OCI-LY1 (cell line): ENCODE measurements at regions not wholly inside any gene's neighbourhood (a gene's known extent, or its start where the extent isn't known, plus 50 kb on each side); places are given as distances from the start of the nearest gene placed in this dataset.

Source experiments
- H2AFZ ChIP-seq: fragments of 200-600 bp; sonication (generic), shearing (Covaris generic); 2 replicates; pipeline ENCODE4 v1.6.0; 2014; ENCODE audit warnings: antibody characterized with exemption, mild to moderate bottlenecking, low read length
- H3F3A ChIP-seq: fragments of 200-600 bp; sonication (generic), shearing (Covaris generic); 2 replicates; pipeline ENCODE4 v1.6.0; 2014; ENCODE audit warnings: mild to moderate bottlenecking, antibody characterized with exemption, low read length, moderate library complexity; ENCODE audit not compliant: insufficient read depth
- H3K27ac ChIP-seq: fragments of 200-600 bp; sonication (generic); 2 replicates; pipeline ENCODE4 v1.5.1; 2014; ENCODE audit warnings: low read length, mixed run types, mild to moderate bottlenecking, low read depth; ENCODE audit not compliant: poor library complexity, severe bottlenecking
- H3K27me3 ChIP-seq: fragments of 200-600 bp; sonication (generic); 2 replicates; pipeline ENCODE4 v1.6.0; 2014; ENCODE audit warnings: antibody characterized with exemption, mild to moderate bottlenecking, low read length, moderate library complexity; ENCODE audit not compliant: insufficient read depth
- H3K36me3 ChIP-seq: fragments of 200-600 bp; sonication (generic); 2 replicates; pipeline ENCODE4 v1.6.1; 2014; ENCODE audit warnings: mild to moderate bottlenecking, antibody characterized with exemption, low read length, moderate library complexity, mixed read lengths; ENCODE audit not compliant: insufficient read depth
- H3K4me1 ChIP-seq: fragments of 200-600 bp; sonication (generic); 2 replicates; pipeline ENCODE4 v1.5.1; 2014; ENCODE audit warnings: mild to moderate bottlenecking, low read length, moderate library complexity; ENCODE audit not compliant: insufficient read depth, severe bottlenecking
- H3K4me2 ChIP-seq: fragments of 200-600 bp; sonication (generic), shearing (Covaris generic); 2 replicates; pipeline ENCODE4 v1.6.1; 2014; ENCODE audit warnings: low read length
- H3K4me3 ChIP-seq: fragments of 200-600 bp; sonication (generic); 2 replicates; pipeline ENCODE4 v1.5.1; 2014; ENCODE audit warnings: low read length, low read depth, mild to moderate bottlenecking, mixed read lengths; ENCODE audit not compliant: poor library complexity, severe bottlenecking
- H3K79me2 ChIP-seq: fragments of 200-600 bp; shearing (Covaris generic); 2 replicates; pipeline ENCODE4 v1.6.1; 2016; ENCODE audit warnings: mixed run types, low read length, mixed read lengths; ENCODE audit not compliant: insufficient read depth
- H3K9ac ChIP-seq: fragments of 200-600 bp; sonication (generic), shearing (Covaris generic); 2 replicates; pipeline ENCODE4 v1.6.1; 2014; ENCODE audit warnings: mild to moderate bottlenecking, low read length, mixed read lengths
- H3K9me2 ChIP-seq: fragments of 200-600 bp; sonication (generic), shearing (Covaris generic); 2 replicates; pipeline ENCODE4 v1.6.1; 2014; ENCODE audit warnings: low read depth, mild to moderate bottlenecking, low read length, mixed read lengths
- H3K9me3 ChIP-seq: fragments of 200-600 bp; shearing (Covaris generic); 2 replicates; pipeline ENCODE4 v1.6.1; 2014; ENCODE audit warnings: low read length, mixed read lengths
- H4K20me1 ChIP-seq: fragments of 200-600 bp; sonication (generic), shearing (Covaris generic); 2 replicates; pipeline ENCODE4 v1.6.0; 2016; ENCODE audit warnings: mild to moderate bottlenecking, low read length; ENCODE audit not compliant: insufficient read depth
- CTCF ChIP-seq: fragments of 200-600 bp; sonication (generic), shearing (Covaris generic); IDR thresholded peaks from 2 replicates; pipeline ENCODE4 v1.5.1; 2017; ENCODE audit warnings: mild to moderate bottlenecking, antibody characterized with exemption, low read length, moderate library complexity, mixed read lengths
- EZH2 ChIP-seq: fragments of 200-600 bp; sonication (generic), shearing (Covaris generic); IDR thresholded peaks from 2 replicates; pipeline ENCODE4 v1.8.0; 2017; ENCODE audit warnings: borderline replicate concordance, mixed run types, mild to moderate bottlenecking, antibody characterized with exemption, low read length, moderate library complexity, mixed read lengths

GRCh38 chr20:22127587-22127986, 422.1 kb downstream of the PAX1 start:
- no peak overlapping the region for H3K27ac ChIP-seq
- H3K4me1 ChIP-seq = no peaks in the 10 kb centered on the region
- no peak overlapping the region for H2AFZ ChIP-seq
- H3K9me3 ChIP-seq = no peaks in the 10 kb centered on the region
- no peaks in the 10 kb centered on the region for H3K27me3 ChIP-seq
- no peaks in the 10 kb centered on the region for H3F3A ChIP-seq
- H3K36me3 ChIP-seq = no peaks in the 10 kb centered on the region
- H3K4me3 ChIP-seq = no peak overlapping the region
- H3K4me2 ChIP-seq = no peak overlapping the region
- no peaks in the 10 kb centered on the region for H3K9me2 ChIP-seq
- no peak for TF ChIP-seq CTCF
- no peak for TF ChIP-seq EZH2
- H4K20me1 ChIP-seq = no peaks in the 10 kb centered on the region
- no peak overlapping the region for H3K9ac ChIP-seq
- no peaks in the 10 kb centered on the region for H3K79me2 ChIP-seq

DNA sequence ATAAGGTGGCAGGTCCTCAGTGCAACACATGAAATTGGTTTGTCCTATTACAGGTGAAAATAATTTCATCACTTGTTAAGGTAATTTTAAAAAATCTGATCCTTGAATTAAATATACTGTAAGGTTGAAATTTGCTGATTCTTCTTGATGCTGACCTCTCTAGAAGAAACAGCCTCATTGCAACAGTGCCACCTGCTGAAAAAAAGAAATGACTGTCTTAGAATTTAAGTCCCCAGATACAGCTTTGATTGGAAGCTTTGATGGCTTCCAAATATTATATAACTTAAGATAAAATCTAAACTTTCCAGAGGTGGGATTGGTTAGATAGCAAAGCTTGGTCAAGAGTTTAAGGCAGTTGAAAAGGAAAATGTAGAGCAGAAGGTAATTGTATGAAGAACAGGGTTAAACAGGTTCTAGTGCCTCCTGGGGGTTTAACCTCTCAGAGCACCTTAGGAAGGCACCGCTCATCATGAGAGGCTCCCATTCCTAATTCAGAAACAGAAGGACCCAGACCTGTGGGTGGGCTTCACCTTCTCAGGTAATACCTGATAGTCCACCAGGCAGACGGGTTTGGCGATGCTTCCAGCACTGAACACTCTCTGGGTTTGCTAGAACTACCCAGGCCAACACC, 401.0 kb downstream of the PAX1 start:
- H3K27me3 ChIP-seq = no peaks in the 10 kb centered on the region
- peak; percentile 67 for TF ChIP-seq CTCF
- TF ChIP-seq EZH2 = no peak
- H3K4me2 ChIP-seq = no peak overlapping the region
- no peak overlapping the region for H2AFZ ChIP-seq
- no peaks in the 10 kb centered on the region for H4K20me1 ChIP-seq
- no peak overlapping the region for H3K9ac ChIP-seq
- no peak overlapping the region for H3K4me3 ChIP-seq
- no peaks in the 10 kb centered on the region for H3K4me1 ChIP-seq
- no peaks in the 10 kb centered on the region for H3F3A ChIP-seq
- H3K9me2 ChIP-seq = no peaks in the 10 kb centered on the region
- H3K79me2 ChIP-seq = no peaks in the 10 kb centered on the region
- H3K27ac ChIP-seq = no peak overlapping the region
- no peaks in the 10 kb centered on the region for H3K9me3 ChIP-seq
- no peaks in the 10 kb centered on the region for H3K36me3 ChIP-seq

GRCh38 chr20:22101606-22102005, 396.1 kb downstream of the PAX1 start:
- H3K4me2 ChIP-seq = no peak overlapping the region
- no peaks in the 10 kb centered on the region for H3K79me2 ChIP-seq
- no peaks in the 10 kb centered on the region for H3K4me1 ChIP-seq
- no peaks in the 10 kb centered on the region for H3K9me3 ChIP-seq
- no peaks in the 10 kb centered on the region for H3K36me3 ChIP-seq
- H3K9ac ChIP-seq = no peak overlapping the region
- H2AFZ ChIP-seq = no peak overlapping the region
- no peak overlapping the region for H3K27ac ChIP-seq
- H3K27me3 ChIP-seq = no peaks in the 10 kb centered on the region
- no peaks in the 10 kb centered on the region for H3F3A ChIP-seq
- no peaks in the 10 kb centered on the region for H4K20me1 ChIP-seq
- H3K4me3 ChIP-seq = no peak overlapping the region
- no peaks in the 10 kb centered on the region for H3K9me2 ChIP-seq
- TF ChIP-seq CTCF = no peak
- no peak for TF ChIP-seq EZH2
